ENCODE measurements at regions not wholly inside any gene's neighbourhood (a gene's known extent, or its start where the extent isn't known, plus 50 kb on each side); places are given as distances from the start of the nearest gene placed in this dataset.

DNA sequence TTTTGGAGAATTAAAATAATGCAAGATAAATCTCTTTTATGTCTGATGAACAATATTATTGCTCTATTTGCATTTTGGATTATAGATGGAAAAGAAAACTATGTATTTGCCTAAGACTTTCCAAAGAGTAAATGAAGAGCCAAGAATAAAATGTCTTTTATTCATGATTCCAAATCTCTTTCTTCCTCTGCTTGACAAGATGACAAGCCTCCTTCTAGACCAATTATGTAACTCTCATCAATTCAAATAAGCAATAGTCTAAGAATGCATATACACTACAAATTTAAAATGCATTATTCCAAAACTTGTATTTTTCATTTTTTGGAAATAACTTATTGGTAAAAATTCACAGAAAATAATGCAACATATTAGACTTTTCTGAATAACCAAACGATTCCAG lies 377.3 kb downstream of the GASK1B start:
- TF ChIP-seq POLR2A (IDR thresholded peaks at IDR 0.05): no peak
- TF ChIP-seq, protein P1, sequence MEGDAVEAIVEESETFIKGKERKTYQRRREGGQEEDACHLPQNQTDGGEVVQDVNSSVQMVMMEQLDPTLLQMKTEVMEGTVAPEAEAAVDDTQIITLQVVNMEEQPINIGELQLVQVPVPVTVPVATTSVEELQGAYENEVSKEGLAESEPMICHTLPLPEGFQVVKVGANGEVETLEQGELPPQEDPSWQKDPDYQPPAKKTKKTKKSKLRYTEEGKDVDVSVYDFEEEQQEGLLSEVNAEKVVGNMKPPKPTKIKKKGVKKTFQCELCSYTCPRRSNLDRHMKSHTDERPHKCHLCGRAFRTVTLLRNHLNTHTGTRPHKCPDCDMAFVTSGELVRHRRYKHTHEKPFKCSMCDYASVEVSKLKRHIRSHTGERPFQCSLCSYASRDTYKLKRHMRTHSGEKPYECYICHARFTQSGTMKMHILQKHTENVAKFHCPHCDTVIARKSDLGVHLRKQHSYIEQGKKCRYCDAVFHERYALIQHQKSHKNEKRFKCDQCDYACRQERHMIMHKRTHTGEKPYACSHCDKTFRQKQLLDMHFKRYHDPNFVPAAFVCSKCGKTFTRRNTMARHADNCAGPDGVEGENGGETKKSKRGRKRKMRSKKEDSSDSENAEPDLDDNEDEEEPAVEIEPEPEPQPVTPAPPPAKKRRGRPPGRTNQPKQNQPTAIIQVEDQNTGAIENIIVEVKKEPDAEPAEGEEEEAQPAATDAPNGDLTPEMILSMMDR (IDR thresholded peaks at IDR 0.05): no peak
